Daoy (cell line): ENCODE measurements at regions not wholly inside any gene's neighbourhood (a gene's known extent, or its start where the extent isn't known, plus 50 kb on each side); places are given as distances from the start of the nearest gene placed in this dataset.

Source experiments
- DNase-seq: peaks from one replicate; pipeline ENCODE4 v3.0.0-alpha.2; 2015; ENCODE audit warnings: low read depth

GRCh38 chr6:81694855-81695254, 57.6 kb downstream of the TENT5A start:
- DNase-seq = no peak

GRCh38 chr6:81694207-81694606, 58.3 kb downstream of the TENT5A start:
- no peak for DNase-seq

- DNase-seq = no peak
These were observed 59.2 kb downstream of the TENT5A start for GRCh38 chr6:81693266-81693665.

GRCh38 chr6:81690073-81690472, 62.4 kb downstream of the TENT5A start:
- no peak for DNase-seq

- no peak for DNase-seq
These were observed 62.9 kb downstream of the TENT5A start for GRCh38 chr6:81689580-81689979.

GRCh38 chr6:81683912-81684311, 68.6 kb downstream of the TENT5A start:
- DNase-seq = no peak

- DNase-seq = no peak
These were observed 69.4 kb downstream of the TENT5A start for GRCh38 chr6:81682858-81683620.

GRCh38 chr6:81682235-81682795, 70.2 kb downstream of the TENT5A start:
- DNase-seq = no peak

- no peak for DNase-seq
These were observed 83.0 kb downstream of the TENT5A start for GRCh38 chr6:81669445-81669844.

GRCh38 chr6:81668615-81669047, 83.8 kb downstream of the TENT5A start:
- no peak for DNase-seq

GRCh38 chr6:81666481-81666880, 86.0 kb downstream of the TENT5A start:
- DNase-seq = no peak

GRCh38 chr6:81656231-81656630, 96.2 kb downstream of the TENT5A start:
- no peak for DNase-seq

- no peak for DNase-seq
These were observed 96.8 kb downstream of the TENT5A start for GRCh38 chr6:81655696-81656095.

GRCh38 chr6:81648502-81648901, 104.0 kb downstream of the TENT5A start:
- no peak for DNase-seq

- no peak for DNase-seq
These were observed 109.3 kb downstream of the TENT5A start for GRCh38 chr6:81643156-81643555.

- no peak for DNase-seq
These were observed 111.6 kb downstream of the TENT5A start for GRCh38 chr6:81640891-81641290.

- no peak for DNase-seq
These were observed 112.4 kb downstream of the TENT5A start for GRCh38 chr6:81640126-81640525.

- DNase-seq = no peak
These were observed 114.1 kb downstream of the TENT5A start for GRCh38 chr6:81638366-81638765.

- no peak for DNase-seq
These were observed 115.4 kb downstream of the TENT5A start for GRCh38 chr6:81636930-81637568.

- DNase-seq = no peak
These were observed 118.2 kb downstream of the TENT5A start for GRCh38 chr6:81634155-81634880.

- no peak for DNase-seq
These were observed 119.1 kb downstream of the TENT5A start for GRCh38 chr6:81633391-81633790.

- no peak for DNase-seq
These were observed 121.8 kb downstream of the TENT5A start for GRCh38 chr6:81630719-81631118.
